ENCODE measurements at regions not wholly inside any gene's neighbourhood (a gene's known extent, or its start where the extent isn't known, plus 50 kb on each side); places are given as distances from the start of the nearest gene placed in this dataset.

- H3K36me3 ChIP-seq (ENCODE audit: low read depth, low read length) = no peaks in the 10 kb centered on the region
- H3F3A ChIP-seq (ENCODE audit: low read length, unreplicated experiment) = no peaks in the 10 kb centered on the region
- H3K4me3 ChIP-seq (ENCODE audit: low read length) = no peak overlapping the region
- no peak for DNase-seq
- H3K79me2 ChIP-seq (ENCODE audit: low read length) = no peaks in the 10 kb centered on the region
- no peaks in the 10 kb centered on the region for H3K4me1 ChIP-seq (ENCODE audit: insufficient read depth, low read length)
- no peaks in the 10 kb centered on the region for H4K20me1 ChIP-seq (ENCODE audit: low read length)
- no peak for ATAC-seq
- POLR2A ChIA-PET (ENCODE audit: unreplicated experiment) = no interaction called here
- intact Hi-C loops (cut with micrococcal nuclease) = no loop called here
- no peak overlapping the region for H3K27ac ChIP-seq (ENCODE audit: low read length)
- no peaks in the 10 kb centered on the region for H3K9me2 ChIP-seq (replicated peaks; ENCODE audit: low read length)
- H3K9ac ChIP-seq (ENCODE audit: low read length) = no peak overlapping the region
- no peak overlapping the region for H2AFZ ChIP-seq (ENCODE audit: low read length)
- TF ChIP-seq CTCF (conservative IDR thresholded peaks at IDR 0.05; ENCODE audit: low read depth, low read length) = peak; percentile 50
- TF ChIP-seq EZH2phosphoT487 (IDR thresholded peaks at IDR 0.05; ENCODE audit: borderline replicate concordance, low read length) = no peak
- no peaks in the 10 kb centered on the region for H3K27me3 ChIP-seq (ENCODE audit: low read length)
- CTCF ChIA-PET = no interaction called here
- BruUV-seq (replicated peaks) = no TSS peak
- H3K9me3 ChIP-seq (ENCODE audit: low read length) = no peaks in the 10 kb centered on the region
- H3K4me2 ChIP-seq (ENCODE audit: low read length) = no peak overlapping the region
Measured at GRCh38 chr4:17112292-17112659, 213.8 kb upstream of the LDB2 start.

GRCh38 chr4:17109126-17109525, 210.7 kb upstream of the LDB2 start:
- Histone ChIP-seq H3K9me2 (replicated peaks; ENCODE audit: low read length) (no peaks in the 10 kb centered on the region), H3K4me3 (ENCODE audit: low read length) (no peak overlapping the region), H4K20me1 (ENCODE audit: low read length) (no peaks in the 10 kb centered on the region), H2AFZ (ENCODE audit: low read length) (no peak overlapping the region), H3K36me3 (ENCODE audit: low read depth, low read length) (no peaks in the 10 kb centered on the region), H3K4me2 (ENCODE audit: low read length) (no peak overlapping the region), H3K27me3 (ENCODE audit: low read length) (no peaks in the 10 kb centered on the region), H3K4me1 (ENCODE audit: insufficient read depth, low read length) (no peaks in the 10 kb centered on the region), H3F3A (ENCODE audit: low read length, unreplicated experiment) (no peaks in the 10 kb centered on the region), H3K79me2 (ENCODE audit: low read length) (no peaks in the 10 kb centered on the region), H3K9ac (ENCODE audit: low read length) (no peak overlapping the region), H3K9me3 (ENCODE audit: low read length) (no peaks in the 10 kb centered on the region), H3K27ac (ENCODE audit: low read length) (no peak overlapping the region)
- TF ChIP-seq EZH2 (IDR thresholded peaks at IDR 0.05; ENCODE audit: low read length, unreplicated experiment) (no peak), CTCF (conservative IDR thresholded peaks at IDR 0.05; ENCODE audit: low read depth, low read length) (no peak), EZH2phosphoT487 (IDR thresholded peaks at IDR 0.05; ENCODE audit: borderline replicate concordance, low read length) (no peak)
- ChIA-PET POLR2A (ENCODE audit: unreplicated experiment) (no interaction called here), CTCF (no interaction called here)
- no TSS peak for BruUV-seq (replicated peaks)
- intact Hi-C loops (cut with micrococcal nuclease) = no loop called here
- no peak for ATAC-seq
- no peak for DNase-seq

- ChIA-PET CTCF (no interaction called here), POLR2A (ENCODE audit: unreplicated experiment) (no interaction called here)
- no peaks in the 10 kb centered on the region for H3K4me1 ChIP-seq (ENCODE audit: insufficient read depth, low read length)
- DNase-seq = no peak
- H3K79me2 ChIP-seq (ENCODE audit: low read length) = no peaks in the 10 kb centered on the region
- no peak overlapping the region for H3K4me2 ChIP-seq (ENCODE audit: low read length)
- no peak for ATAC-seq
- no peaks in the 10 kb centered on the region for H3K36me3 ChIP-seq (ENCODE audit: low read depth, low read length)
- H3K27ac ChIP-seq (ENCODE audit: low read length) = no peak overlapping the region
- intact Hi-C loops (cut with micrococcal nuclease) = no loop called here
- H3K27me3 ChIP-seq (ENCODE audit: low read length) = no peaks in the 10 kb centered on the region; the same call in 1 of the 2 replicates
- H4K20me1 ChIP-seq (ENCODE audit: low read length) = no peaks in the 10 kb centered on the region
- no peaks in the 10 kb centered on the region for H3F3A ChIP-seq (ENCODE audit: low read length, unreplicated experiment)
- no peak overlapping the region for H3K9ac ChIP-seq (ENCODE audit: low read length)
- H2AFZ ChIP-seq (ENCODE audit: low read length) = no peak overlapping the region
- TF ChIP-seq CTCF (conservative IDR thresholded peaks at IDR 0.05; ENCODE audit: low read depth, low read length) (no peak), EZH2phosphoT487 (IDR thresholded peaks at IDR 0.05; ENCODE audit: borderline replicate concordance, low read length) (no peak), EZH2 (IDR thresholded peaks at IDR 0.05; ENCODE audit: low read length, unreplicated experiment) (no peak)
- H3K9me2 ChIP-seq (replicated peaks; ENCODE audit: low read length) = no peaks in the 10 kb centered on the region
- H3K9me3 ChIP-seq (ENCODE audit: low read length) = no peaks in the 10 kb centered on the region
- BruUV-seq (replicated peaks) = no TSS peak
- H3K4me3 ChIP-seq (ENCODE audit: low read length) = no peak overlapping the region
Measured at GRCh38 chr4:17103231-17103630, 204.8 kb upstream of the LDB2 start.
